Astrocyte (in vitro differentiated cells and primary cell): ENCODE measurements at regions not wholly inside any gene's neighbourhood (a gene's known extent, or its start where the extent isn't known, plus 50 kb on each side); places are given as distances from the start of the nearest gene placed in this dataset.
"Not testable (repeated sequence)": the region's sequence is repeated elsewhere in the genome, so short reads cannot be mapped to it uniquely, and the experiment has no call there.

Source experiments
- EZH2 ChIP-seq: IDR thresholded peaks from 2 replicates; pipeline ENCODE4 v1.6.1; 2012; ENCODE audit warnings: mild to moderate bottlenecking, low read length, inconsistent platforms; ENCODE audit not compliant: insufficient read depth
- TF ChIP-seq, protein P1 (sequence below): IDR thresholded peaks from 2 replicates; pipeline ENCODE4 v1.5.1; 2011; ENCODE audit warnings: low read depth, mild to moderate bottlenecking, inconsistent platforms, low read length, moderate library complexity; ENCODE audit not compliant: insufficient read depth

DNA sequence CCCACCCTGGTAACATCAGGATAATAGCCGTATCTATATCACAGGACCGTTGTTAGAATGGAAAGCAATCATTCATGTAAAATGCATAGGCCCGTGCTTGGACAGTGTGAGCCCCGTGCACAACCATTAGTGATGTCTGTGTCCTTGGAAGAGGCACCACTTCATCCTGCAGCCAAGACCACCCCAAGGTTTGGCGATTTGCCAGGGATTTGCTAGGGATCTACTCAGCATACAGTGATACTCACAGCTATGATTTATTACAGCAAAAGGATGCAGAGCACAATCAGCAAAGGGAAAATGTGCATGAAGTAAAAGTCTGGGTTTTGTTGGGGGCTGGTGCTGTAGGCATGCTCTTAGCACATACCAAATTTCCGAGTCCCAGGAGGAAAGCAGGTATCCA lies 115.9 kb upstream of the PHACTR3 start:
- TF ChIP-seq, protein P1, sequence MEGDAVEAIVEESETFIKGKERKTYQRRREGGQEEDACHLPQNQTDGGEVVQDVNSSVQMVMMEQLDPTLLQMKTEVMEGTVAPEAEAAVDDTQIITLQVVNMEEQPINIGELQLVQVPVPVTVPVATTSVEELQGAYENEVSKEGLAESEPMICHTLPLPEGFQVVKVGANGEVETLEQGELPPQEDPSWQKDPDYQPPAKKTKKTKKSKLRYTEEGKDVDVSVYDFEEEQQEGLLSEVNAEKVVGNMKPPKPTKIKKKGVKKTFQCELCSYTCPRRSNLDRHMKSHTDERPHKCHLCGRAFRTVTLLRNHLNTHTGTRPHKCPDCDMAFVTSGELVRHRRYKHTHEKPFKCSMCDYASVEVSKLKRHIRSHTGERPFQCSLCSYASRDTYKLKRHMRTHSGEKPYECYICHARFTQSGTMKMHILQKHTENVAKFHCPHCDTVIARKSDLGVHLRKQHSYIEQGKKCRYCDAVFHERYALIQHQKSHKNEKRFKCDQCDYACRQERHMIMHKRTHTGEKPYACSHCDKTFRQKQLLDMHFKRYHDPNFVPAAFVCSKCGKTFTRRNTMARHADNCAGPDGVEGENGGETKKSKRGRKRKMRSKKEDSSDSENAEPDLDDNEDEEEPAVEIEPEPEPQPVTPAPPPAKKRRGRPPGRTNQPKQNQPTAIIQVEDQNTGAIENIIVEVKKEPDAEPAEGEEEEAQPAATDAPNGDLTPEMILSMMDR = not testable (repeated sequence)
- TF ChIP-seq EZH2 = not testable (repeated sequence)
